ENCODE measurements at regions not wholly inside any gene's neighbourhood (a gene's known extent, or its start where the extent isn't known, plus 50 kb on each side); places are given as distances from the start of the nearest gene placed in this dataset.
A peak's percentile ranks its signal among the peaks of the same experiment; 100 is the strongest.

DNA sequence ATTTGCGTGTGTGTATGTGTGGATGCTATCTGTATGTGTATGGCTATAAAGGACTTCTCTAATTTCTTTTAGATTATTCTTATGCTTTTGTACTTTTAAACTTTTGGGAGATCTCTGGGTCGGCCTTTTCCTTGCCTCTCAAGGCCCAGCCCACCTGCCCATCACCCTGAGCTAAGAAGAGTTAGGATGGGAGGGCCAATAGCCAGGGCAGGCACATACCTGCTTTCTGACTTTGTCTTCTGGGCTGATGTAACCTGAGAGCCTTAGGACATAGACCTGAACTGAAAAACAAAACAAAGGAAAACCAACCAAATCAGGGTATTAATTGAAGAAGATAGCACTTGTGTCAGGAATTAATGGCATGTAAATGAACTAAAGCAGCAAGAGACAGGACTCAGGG lies 100.2 kb downstream of the IRX1 start:
- Histone ChIP-seq H4K20me1 (ENCODE audit: control insufficient read depth, insufficient read depth, insufficient read length) (peaks cover 4% of the 10 kb centered on the region), H3K56ac (ENCODE audit: insufficient read length, low read depth, low read length) (no peak overlapping the region), H3K4me1 (ENCODE audit: insufficient read depth, low read length) (no peaks in the 10 kb centered on the region; the same call in 1 of the 2 replicates), H3T11ph (ENCODE audit: low read length) (no peak overlapping the region), H3K23me2 (ENCODE audit: insufficient read length, low read depth, low read length, poor library complexity, severe bottlenecking) (no peaks in the 10 kb centered on the region), H3K9me3 (ENCODE audit: control insufficient read depth, low read depth, low read length) (no peaks in the 10 kb centered on the region), H3K9ac (ENCODE audit: extremely low read depth, insufficient read length, low read length) (no peak overlapping the region), H4K91ac (ENCODE audit: insufficient read length, low read depth, low read length) (no peak overlapping the region), H2BK120ac (ENCODE audit: low read depth, low read length, poor library complexity, severe bottlenecking) (no peak overlapping the region), H3K18ac (ENCODE audit: insufficient read length, low read depth, low read length) (no peak overlapping the region), H2BK15ac (ENCODE audit: low read depth, low read length) (no peak overlapping the region), H3K14ac (ENCODE audit: insufficient read depth, low read length) (no peak overlapping the region), H3K79me1 (ENCODE audit: insufficient read depth, low read depth, low read length, poor library complexity, severe bottlenecking) (no peaks in the 10 kb centered on the region), H3K23ac (ENCODE audit: insufficient read length, low read depth, low read length) (no peak overlapping the region), H2AK5ac (ENCODE audit: insufficient read length, low read length) (no peak overlapping the region), H3K4me2 (ENCODE audit: insufficient read depth, insufficient read length, low read length) (no peak overlapping the region), H2BK12ac (ENCODE audit: insufficient read length, low read depth, low read length) (no peak overlapping the region), H3K4ac (ENCODE audit: low read depth, low read length) (no peak overlapping the region), H4K5ac (ENCODE audit: insufficient read length, low read depth, low read length) (no peak overlapping the region), H3K79me2 (ENCODE audit: insufficient read depth, low read length) (no peaks in the 10 kb centered on the region), H3K27ac (ENCODE audit: insufficient read length, low read depth, low read length) (no peak overlapping the region), H4K8ac (replicated peaks; ENCODE audit: insufficient read length, low read depth, low read length) (no peak overlapping the region), H2AFZ (ENCODE audit: low read length) (no peak overlapping the region), H2BK5ac (ENCODE audit: insufficient read length, low read length) (no peak overlapping the region), H2BK20ac (ENCODE audit: low read depth, low read length, poor library complexity, severe bottlenecking) (no peak overlapping the region), H3K27me3 (ENCODE audit: insufficient read depth, low read length) (no peaks in the 10 kb centered on the region)
- WGBS (ENCODE audit: extremely low coverage, insufficient read length, low lambda C conversion rate) = no CpG with 5 or more reads among the region's 2 CpGs
- Mint-ChIP-seq H3K27me3 (ENCODE audit: low read depth) (peaks cover 2% of the 10 kb centered on the region), H3K36me3 (ENCODE audit: insufficient read depth in 1 of 3, low read depth in 3 of 3) (peaks cover 0 to 8% (median 0%) of the 10 kb centered on the region in 3 experiments; a peak in 2 of 7 replicates), H3K4me3 (no peak overlapping the region), H3K27ac (peak overlapping the region in 2 of 3 experiments; percentile 38 to 52; a peak in 2 of 7 replicates), H3K9me3 (peaks cover 6 to 13% of the 10 kb centered on the region in 2 experiments), H3K4me1 (peaks cover 15 to 16% of the 10 kb centered on the region in 2 experiments)
- DNase-seq = no peak
- TF ChIP-seq, protein P1, sequence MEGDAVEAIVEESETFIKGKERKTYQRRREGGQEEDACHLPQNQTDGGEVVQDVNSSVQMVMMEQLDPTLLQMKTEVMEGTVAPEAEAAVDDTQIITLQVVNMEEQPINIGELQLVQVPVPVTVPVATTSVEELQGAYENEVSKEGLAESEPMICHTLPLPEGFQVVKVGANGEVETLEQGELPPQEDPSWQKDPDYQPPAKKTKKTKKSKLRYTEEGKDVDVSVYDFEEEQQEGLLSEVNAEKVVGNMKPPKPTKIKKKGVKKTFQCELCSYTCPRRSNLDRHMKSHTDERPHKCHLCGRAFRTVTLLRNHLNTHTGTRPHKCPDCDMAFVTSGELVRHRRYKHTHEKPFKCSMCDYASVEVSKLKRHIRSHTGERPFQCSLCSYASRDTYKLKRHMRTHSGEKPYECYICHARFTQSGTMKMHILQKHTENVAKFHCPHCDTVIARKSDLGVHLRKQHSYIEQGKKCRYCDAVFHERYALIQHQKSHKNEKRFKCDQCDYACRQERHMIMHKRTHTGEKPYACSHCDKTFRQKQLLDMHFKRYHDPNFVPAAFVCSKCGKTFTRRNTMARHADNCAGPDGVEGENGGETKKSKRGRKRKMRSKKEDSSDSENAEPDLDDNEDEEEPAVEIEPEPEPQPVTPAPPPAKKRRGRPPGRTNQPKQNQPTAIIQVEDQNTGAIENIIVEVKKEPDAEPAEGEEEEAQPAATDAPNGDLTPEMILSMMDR (conservative IDR thresholded peaks at IDR 0.05) = no peak

Measured in H9 (cell line).